Esophagus (tissue), 2 donors: ENCODE measurements at regions not wholly inside any gene's neighbourhood (a gene's known extent, or its start where the extent isn't known, plus 50 kb on each side); places are given as distances from the start of the nearest gene placed in this dataset.
"Not testable (repeated sequence)": the region's sequence is repeated elsewhere in the genome, so short reads cannot be mapped to it uniquely, and the experiment has no call there.

Experiments used
- H3K27ac ChIP-seq, 2 donors: one replicate each; pipeline ENCODE4 v1.5.1; 2013; ENCODE audit warnings: low read depth in 2 of 2, mild to moderate bottlenecking in 2 of 2, inconsistent platforms in 1 of 2, low read length in 1 of 2, moderate library complexity in 1 of 2
- H3K27me3 ChIP-seq, 2 donors: one replicate each; pipeline ENCODE4 v1.6.1; 2013; ENCODE audit warnings: low read length in 2 of 2, control low read depth in 1 of 2, mild to moderate bottlenecking in 1 of 2; ENCODE audit not compliant: insufficient read depth in 2 of 2, control insufficient read depth in 1 of 2
- H3K36me3 ChIP-seq, 2 donors: one replicate each; pipeline ENCODE4 v1.6.1; 2013; ENCODE audit warnings: low read length in 1 of 2; ENCODE audit not compliant: control insufficient read depth in 2 of 2, insufficient read depth in 2 of 2
- H3K4me1 ChIP-seq, 2 donors: one replicate each; pipeline ENCODE4 v1.6.1; 2013; ENCODE audit warnings: low read length in 1 of 2; ENCODE audit not compliant: control insufficient read depth in 2 of 2, insufficient read depth in 2 of 2
- H3K4me3 ChIP-seq, 2 donors: one replicate each; pipeline ENCODE4 v1.5.1; 2013; ENCODE audit warnings: low read length in 2 of 2, mild to moderate bottlenecking in 2 of 2, low read depth in 1 of 2, moderate library complexity in 1 of 2
- H3K9me3 ChIP-seq, 2 donors: one replicate each; pipeline ENCODE4 v1.6.1; 2013; ENCODE audit warnings: mild to moderate bottlenecking in 2 of 2, low read depth in 1 of 2, low read length in 1 of 2, moderate library complexity in 1 of 2; ENCODE audit not compliant: control insufficient read depth in 2 of 2, insufficient read depth in 1 of 2
- WGBS, 2 donors: extraction: QIAGEN DNeasy Blood & Tissue Kit; methylation state at CpG; one replicate each; pipeline ENCODE4 v1.1.7; 2013; 5-methylcytosine and 5-hydroxymethylcytosine counted together
- donor health status: healthy with polysubstance abuse.
- donor health status: Bipolar disorder and iron deficiency.

DNA sequence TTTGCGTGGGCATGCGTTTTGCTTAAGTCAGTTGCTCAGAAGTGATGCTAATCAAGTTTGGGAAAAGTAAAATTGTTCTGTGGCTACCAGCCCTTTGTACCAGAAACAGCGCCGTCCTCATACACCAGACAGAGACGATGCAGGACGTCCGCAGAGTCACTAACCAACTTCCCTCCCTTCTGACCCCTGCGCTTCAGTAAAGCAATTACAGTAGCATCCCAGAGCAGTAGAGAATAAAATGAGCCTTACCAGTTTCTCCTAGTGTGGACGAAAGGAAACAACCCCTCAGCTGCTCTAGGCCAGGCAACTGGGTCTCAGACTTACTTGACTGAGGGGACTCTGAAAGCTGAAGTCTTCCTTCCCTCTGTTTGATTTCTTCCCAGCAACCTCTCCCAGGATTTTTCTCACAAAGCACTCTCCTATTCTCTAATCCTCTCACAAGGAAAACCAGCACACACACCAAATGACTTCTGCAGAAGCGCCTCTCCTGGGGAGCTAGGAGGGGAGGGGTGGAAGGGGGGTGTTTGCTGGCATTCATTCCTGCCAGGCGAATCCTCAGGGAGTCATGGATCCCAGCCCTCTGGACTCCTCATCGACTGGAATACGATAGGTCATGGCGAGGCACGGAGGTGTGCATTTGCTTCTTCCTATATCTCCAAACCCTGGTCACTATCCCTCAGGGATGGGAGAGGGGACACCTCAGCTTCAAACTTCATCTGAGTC lies 56.0 kb upstream of the MID1 start:
- no peaks in the 10 kb centered on the region for H3K9me3 ChIP-seq
- WGBS, 2 donors, result 60 to 65% methylated on average over 15 of the region's 15 CpGs
- peaks cover 0 to 2% of the 10 kb centered on the region in 2 donors for H3K27me3 ChIP-seq
- no peaks in the 10 kb centered on the region for H3K4me1 ChIP-seq
- no peak overlapping the region for H3K4me3 ChIP-seq
- H3K36me3 ChIP-seq, result no peaks in the 10 kb centered on the region
- no peak overlapping the region for H3K27ac ChIP-seq

DNA sequence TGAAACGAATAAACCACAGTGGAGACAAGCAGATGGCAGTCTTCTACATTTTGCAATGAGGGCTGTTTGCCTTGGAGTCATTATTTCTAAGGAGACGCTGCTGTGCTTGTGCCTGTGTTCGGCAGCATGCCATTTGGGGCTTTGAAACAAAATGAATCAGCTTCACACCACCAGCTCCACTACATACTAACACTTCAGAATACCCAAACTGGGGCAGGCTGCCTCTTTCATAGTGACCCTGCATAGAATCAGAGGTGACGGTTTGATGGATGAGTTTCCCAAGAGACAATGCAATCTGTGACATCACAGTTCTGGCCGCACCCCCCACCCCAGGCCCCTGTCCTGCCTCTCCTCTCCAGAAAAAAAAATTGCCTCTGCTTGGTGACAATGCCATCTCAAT lies 57.1 kb upstream of the MID1 start:
- H3K4me1 ChIP-seq, result no peaks in the 10 kb centered on the region
- WGBS, 2 donors, result 54 to 55% methylated on average over 5 of the region's 5 CpGs
- H3K36me3 ChIP-seq, result no peaks in the 10 kb centered on the region

DNA sequence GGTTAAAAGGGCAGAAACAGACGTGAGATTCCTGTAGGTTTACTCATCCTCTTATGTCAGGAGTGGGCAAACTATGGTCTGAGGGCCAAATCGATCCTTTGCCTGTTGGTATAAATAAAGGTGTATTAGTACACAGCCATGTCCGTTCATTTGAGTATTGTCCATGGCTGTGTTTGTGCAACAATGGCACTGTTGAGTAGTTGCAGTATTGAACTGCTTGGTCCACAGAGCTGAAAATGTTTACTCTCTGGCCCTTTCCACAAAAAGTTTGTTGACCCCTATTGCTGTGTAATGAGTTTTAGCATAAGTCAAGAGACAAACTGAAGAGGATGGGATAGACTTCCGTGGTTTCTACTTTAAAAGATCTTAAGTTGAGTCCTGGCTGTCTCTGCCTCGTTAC lies 59.0 kb upstream of the MID1 start:
- Histone ChIP-seq H3K4me1 (no peaks in the 10 kb centered on the region), H3K27ac (no peak overlapping the region), H3K9me3 (no peaks in the 10 kb centered on the region), H3K27me3 (no peaks in the 10 kb centered on the region), H3K36me3 (no peaks in the 10 kb centered on the region), H3K4me3 (no peak overlapping the region)
- WGBS, 2 donors, result 68 to 86% methylated on average over 5 of the region's 5 CpGs

More for the DNA sequence above, 57.1 kb upstream of the MID1 start:
- H3K27ac ChIP-seq, result no peak overlapping the region
- no peak overlapping the region for H3K4me3 ChIP-seq
- no peaks in the 10 kb centered on the region for H3K9me3 ChIP-seq
- H3K27me3 ChIP-seq, result peaks cover 0 to 2% of the 10 kb centered on the region in 2 donors

DNA sequence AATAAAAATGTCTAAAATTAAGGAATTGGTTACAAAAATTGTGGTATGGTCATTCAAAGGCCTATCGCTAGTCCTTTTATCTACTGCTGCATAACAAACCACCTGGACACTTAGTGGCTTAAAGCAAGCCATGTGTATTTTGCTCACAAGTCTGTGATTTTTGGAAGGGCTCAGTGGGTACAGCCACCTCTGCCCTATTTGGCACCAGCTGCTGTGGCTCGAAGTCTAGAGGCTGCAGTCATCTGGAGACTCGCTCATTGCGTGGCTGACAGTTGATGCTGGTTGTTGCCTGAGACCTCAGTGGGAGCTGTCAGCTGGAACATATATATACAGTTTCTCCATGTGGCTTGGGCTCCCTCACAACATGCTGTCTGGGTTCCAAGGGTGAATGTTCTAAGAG lies 60.8 kb upstream of the MID1 start:
- H3K4me1 ChIP-seq, result no peaks in the 10 kb centered on the region
- H3K36me3 ChIP-seq, result no peaks in the 10 kb centered on the region
- H3K4me3 ChIP-seq, result no peak overlapping the region
- WGBS, 2 donors, result 83 to 94% methylated on average over 4 of the region's 4 CpGs
- H3K9me3 ChIP-seq, result no peaks in the 10 kb centered on the region
- no peak overlapping the region for H3K27ac ChIP-seq
- no peaks in the 10 kb centered on the region for H3K27me3 ChIP-seq

DNA sequence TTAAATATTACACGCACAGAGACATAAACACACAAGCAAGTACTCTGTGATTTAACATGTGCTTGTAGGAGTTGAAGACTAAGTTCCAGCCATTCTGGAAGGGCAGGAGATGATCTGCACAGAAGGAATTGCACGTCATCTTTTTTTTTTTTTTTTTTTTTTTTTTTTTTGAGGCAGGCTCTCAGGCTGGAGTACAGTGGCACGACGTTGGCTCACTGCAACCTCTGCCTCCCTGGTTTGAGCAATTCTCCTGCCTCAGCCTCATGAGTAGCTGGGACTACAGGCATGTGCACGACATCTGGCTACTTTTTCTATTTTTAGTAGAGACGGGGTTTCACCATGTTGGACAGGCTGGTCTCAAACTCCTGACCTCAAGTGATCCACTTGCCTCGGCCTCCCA lies 63.2 kb upstream of the MID1 start:
- WGBS, 2 donors, result 80 to 85% methylated on average over 7 of the region's 7 CpGs
- H3K4me3 ChIP-seq, H3K9me3 ChIP-seq, H3K36me3 ChIP-seq, H3K27ac ChIP-seq, H3K4me1 ChIP-seq, H3K27me3 ChIP-seq: not testable (repeated sequence)

DNA sequence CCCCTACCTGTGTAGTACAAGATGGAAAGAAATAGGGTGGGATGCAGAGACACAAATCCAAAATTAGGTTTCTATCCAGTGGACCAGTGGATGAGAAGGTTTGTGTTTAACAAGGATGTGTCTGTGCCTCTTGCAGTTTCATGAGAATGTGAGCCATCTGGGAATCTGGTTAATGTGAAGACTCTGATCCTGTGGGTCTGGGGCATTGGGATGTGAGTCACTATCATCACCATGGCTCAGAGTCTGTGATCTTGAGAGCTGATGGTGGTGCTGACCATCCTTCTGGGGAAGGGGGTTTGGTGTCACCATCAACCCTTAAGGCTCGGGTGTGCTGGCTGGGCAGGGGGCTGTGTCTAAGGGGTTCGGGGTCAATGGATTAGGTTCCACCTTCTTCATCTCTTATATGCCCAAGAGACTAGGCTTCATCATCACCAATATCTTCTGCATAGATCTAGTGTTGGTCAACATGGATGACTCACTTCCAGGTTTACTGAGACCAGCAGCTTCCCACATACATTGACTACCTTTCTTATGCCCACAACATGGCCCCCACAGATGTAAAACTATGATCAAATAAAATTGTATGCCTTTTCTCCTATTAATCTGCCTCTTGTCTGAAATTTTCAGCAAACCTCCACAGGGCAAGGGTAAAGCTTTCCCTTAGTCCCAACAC lies 65.7 kb upstream of the MID1 start:
- Histone ChIP-seq H3K4me3 (no peak overlapping the region), H3K27me3 (no peaks in the 10 kb centered on the region), H3K36me3 (no peaks in the 10 kb centered on the region), H3K4me1 (no peaks in the 10 kb centered on the region), H3K9me3 (no peaks in the 10 kb centered on the region), H3K27ac (no peak overlapping the region)
- whole genome bisulfite sequencing, 2 donors, result 76 to 90% methylated on average over 2 of the region's 2 CpGs

DNA sequence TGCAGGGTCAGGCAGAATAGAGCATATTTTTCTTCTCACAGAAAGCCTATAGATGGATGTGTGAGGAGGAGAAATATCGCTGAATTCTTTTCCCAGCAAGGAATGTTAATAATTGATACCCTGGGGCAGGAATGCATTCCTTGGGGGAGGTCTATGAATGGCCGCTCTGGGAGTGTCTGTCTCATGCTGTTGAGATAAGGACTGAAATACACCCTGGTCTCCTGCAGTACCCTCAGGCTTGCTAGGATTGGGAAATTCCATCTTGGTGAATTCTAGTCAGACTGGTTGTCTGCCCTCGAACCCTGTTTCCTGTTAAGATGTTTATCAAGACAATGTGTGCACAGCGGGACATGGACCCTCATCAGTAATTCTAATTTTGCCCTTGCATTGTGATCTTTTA lies 71.4 kb upstream of the MID1 start:
- 85 to 94% methylated on average over 4 of the region's 4 CpGs for WGBS, 2 donors
- H3K27me3 ChIP-seq, H3K27ac ChIP-seq, H3K4me3 ChIP-seq, H3K4me1 ChIP-seq, H3K9me3 ChIP-seq, H3K36me3 ChIP-seq: not testable (repeated sequence)

DNA sequence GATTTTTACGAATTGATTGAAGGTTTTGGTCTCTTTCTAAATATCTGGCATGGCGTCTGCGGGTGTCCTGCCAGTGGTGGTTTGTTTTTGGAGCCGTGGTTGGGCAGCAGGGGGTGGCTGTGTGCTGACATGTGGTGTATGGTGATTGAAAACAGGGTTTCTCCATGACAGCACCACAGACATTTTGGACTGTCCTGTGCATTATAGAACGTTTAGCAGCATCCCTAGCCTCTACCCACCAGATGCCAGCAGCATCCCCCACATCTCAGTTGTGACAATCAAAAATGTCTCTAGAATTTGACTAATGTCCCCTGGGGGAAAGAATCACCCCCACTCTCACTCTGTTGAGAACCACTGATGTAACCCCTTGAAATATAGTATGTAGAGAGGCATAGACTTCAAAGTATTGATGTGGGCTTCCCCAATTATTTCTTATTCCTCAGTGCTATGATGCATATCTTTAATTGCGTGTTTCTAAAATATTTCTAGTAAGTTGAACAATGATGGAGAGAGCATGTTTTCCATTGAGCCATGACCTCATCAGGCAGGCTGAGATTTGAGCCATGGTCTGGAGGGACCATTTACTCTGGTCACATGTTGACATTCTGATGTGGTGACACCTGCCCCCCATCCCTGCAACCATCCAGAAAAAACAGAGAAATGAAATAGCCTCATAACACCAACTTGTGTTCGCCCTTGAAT lies 77.4 kb upstream of the MID1 start:
- H3K4me3 ChIP-seq, result no peak overlapping the region
- no peaks in the 10 kb centered on the region for H3K27me3 ChIP-seq
- no peaks in the 10 kb centered on the region for H3K9me3 ChIP-seq
- 72 to 82% methylated on average over 7 of the region's 7 CpGs for WGBS, 2 donors
- no peaks in the 10 kb centered on the region for H3K4me1 ChIP-seq
- no peaks in the 10 kb centered on the region for H3K36me3 ChIP-seq
- no peak overlapping the region for H3K27ac ChIP-seq

DNA sequence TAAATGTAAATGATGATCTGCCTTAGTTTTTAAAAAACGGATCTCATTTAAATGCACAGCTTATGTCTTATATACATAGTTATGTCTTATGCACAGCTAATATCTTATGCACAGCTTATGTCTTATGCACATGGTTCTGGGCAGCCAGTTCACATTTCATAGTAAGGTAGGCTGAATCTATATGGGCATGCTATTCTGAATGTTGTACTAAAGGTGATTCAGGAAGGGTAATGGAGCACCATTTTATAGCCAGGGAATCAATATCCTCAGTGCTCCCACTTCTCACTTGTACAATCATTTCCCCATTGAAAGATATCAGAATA lies 77.9 kb upstream of the MID1 start:
- no peak overlapping the region for H3K4me3 ChIP-seq

DNA sequence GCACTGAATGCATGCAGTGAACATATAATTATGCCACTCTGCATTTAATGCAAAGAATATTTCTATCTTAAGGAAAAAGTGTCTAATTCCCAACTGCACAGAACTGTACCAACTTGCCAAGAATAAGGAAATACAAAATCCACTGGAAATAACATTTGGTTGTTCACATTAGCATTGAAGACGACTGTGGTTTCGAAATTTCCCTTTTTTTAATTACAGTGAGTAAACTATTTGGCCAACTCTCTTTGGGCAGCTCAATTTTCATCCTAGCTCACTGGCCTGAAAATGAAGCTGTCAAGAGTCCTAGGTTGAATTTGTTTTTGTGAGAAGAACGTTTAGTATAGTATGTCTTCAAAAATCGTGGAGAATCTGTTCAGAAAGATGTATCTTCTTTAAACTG lies 81.6 kb upstream of the MID1 start:
- Histone ChIP-seq H3K4me3 (no peak overlapping the region), H3K27ac (no peak overlapping the region), H3K9me3 (no peaks in the 10 kb centered on the region), H3K27me3 (no peaks in the 10 kb centered on the region), H3K36me3 (no peaks in the 10 kb centered on the region), H3K4me1 (no peaks in the 10 kb centered on the region)
- 58 to 61% methylated on average over 4 of the region's 4 CpGs for WGBS, 2 donors

More for the DNA sequence above, 77.9 kb upstream of the MID1 start:
- Histone ChIP-seq H3K36me3 (no peaks in the 10 kb centered on the region), H3K27me3 (no peaks in the 10 kb centered on the region), H3K9me3 (no peaks in the 10 kb centered on the region), H3K4me1 (no peaks in the 10 kb centered on the region), H3K27ac (no peak overlapping the region)
- WGBS, 2 donors, result 65 to 91% methylated on average over 1 of the region's 1 CpG
